Peyer's patch (tissue), 4 donors: ENCODE measurements at regions not wholly inside any gene's neighbourhood (a gene's known extent, or its start where the extent isn't known, plus 50 kb on each side); places are given as distances from the start of the nearest gene placed in this dataset.

ENCODE experiments used
- DNase-seq, 3 donors: peaks; one replicate each; pipeline ENCODE4 v3.0.0-alpha.2; 2017 to 2019
- H3K27ac ChIP-seq, 4 donors: fragments of 200-600 bp; sonication (generic); one replicate each; pipeline ENCODE4 v1.5.1; 2016 to 2019
- H3K27me3 ChIP-seq, 2 donors: fragments of 200-600 bp; sonication (generic); one replicate each; pipeline ENCODE4 v1.5.1; 2019
- H3K36me3 ChIP-seq, 3 donors: fragments of 200-600 bp; sonication (generic); one replicate each; pipeline ENCODE4 v1.5.1; 2016 to 2019
- H3K4me1 ChIP-seq, 4 donors: fragments of 200-600 bp; sonication (generic); one replicate each; pipeline ENCODE4 v1.5.1; 2016 to 2019
- H3K4me3 ChIP-seq, 4 donors: fragments of 200-600 bp; sonication (generic); 1 replicate in 3 of 4; 2 replicates in 1 of 4; pipeline ENCODE4 v1.5.1; 2016 to 2019; ENCODE audit warnings: mild to moderate bottlenecking in 1 of 4
- H3K9me3 ChIP-seq, 4 donors: fragments of 200-600 bp; sonication (generic); one replicate each; pipeline ENCODE4 v1.5.1; 2016 to 2019; ENCODE audit warnings: mild to moderate bottlenecking in 1 of 4
- CTCF ChIP-seq, 6 experiments: fragments of 450-650 bp in 4 of 6; fragments of 200-600 bp in 2 of 6; sonication (generic) in 1 of 6; IDR thresholded peaks; one replicate each; pipeline ENCODE4 v1.5.1; 2017 to 2019; ENCODE audit warnings: antibody characterized with exemption in 6 of 6, mild to moderate bottlenecking in 3 of 6, moderate library complexity in 1 of 6
- POLR2A ChIP-seq, 2 donors: fragments of 450-650 bp; IDR thresholded peaks; one replicate each; pipeline ENCODE4 v1.5.1; 2017; ENCODE audit warnings: antibody characterized with exemption in 2 of 2, mild to moderate bottlenecking in 2 of 2, moderate library complexity in 2 of 2

GRCh38 chr13:109428146-109428545, 358.2 kb downstream of the IRS2 start:
- no peaks in the 10 kb centered on the region for H3K9me3 ChIP-seq
- H3K4me1 ChIP-seq: no peaks in the 10 kb centered on the region
- no peaks in the 10 kb centered on the region for H3K36me3 ChIP-seq
- no peak overlapping the region for H3K4me3 ChIP-seq
- no peak overlapping the region for H3K27ac ChIP-seq
- TF ChIP-seq CTCF (IDR thresholded peaks at IDR 0.05): no peak
- TF ChIP-seq POLR2A (IDR thresholded peaks at IDR 0.05): no peak
- DNase-seq: no peak
- no peaks in the 10 kb centered on the region for H3K27me3 ChIP-seq

- Histone ChIP-seq H3K9me3 (no peaks in the 10 kb centered on the region), H3K4me3 (no peak overlapping the region), H3K27ac (no peak overlapping the region), H3K36me3 (no peaks in the 10 kb centered on the region), H3K27me3 (no peaks in the 10 kb centered on the region), H3K4me1 (no peaks in the 10 kb centered on the region)
- DNase-seq: no peak
- TF ChIP-seq CTCF (IDR thresholded peaks at IDR 0.05) (peak in 1 of 6 experiments; percentile 8), POLR2A (IDR thresholded peaks at IDR 0.05) (no peak)
These were observed 358.7 kb downstream of the IRS2 start for GRCh38 chr13:109427695-109428094.

DNA sequence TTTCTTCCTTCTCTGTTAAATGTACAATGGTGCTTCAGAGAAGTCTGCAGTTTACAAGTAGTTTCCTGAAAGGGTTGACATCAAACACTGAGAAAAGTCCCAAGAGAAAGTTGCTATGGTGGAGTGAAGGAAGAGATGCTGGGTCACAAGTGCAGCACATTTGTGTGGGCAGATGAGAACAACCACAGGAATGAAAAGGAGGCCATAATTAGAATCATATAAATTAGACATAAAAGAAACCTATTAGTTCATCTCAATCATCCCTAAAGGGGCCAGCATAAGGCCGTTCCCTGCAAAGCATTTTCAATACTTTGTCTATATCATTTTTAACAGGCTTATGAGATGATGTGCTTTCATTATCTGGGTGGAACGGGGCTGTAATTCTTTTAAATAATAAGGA, 359.2 kb downstream of the IRS2 start:
- Histone ChIP-seq H3K27ac (no peak overlapping the region), H3K4me1 (no peaks in the 10 kb centered on the region), H3K36me3 (no peaks in the 10 kb centered on the region), H3K4me3 (no peak overlapping the region), H3K27me3 (no peaks in the 10 kb centered on the region), H3K9me3 (no peaks in the 10 kb centered on the region)
- TF ChIP-seq CTCF (IDR thresholded peaks at IDR 0.05): no peak
- no peak for TF ChIP-seq POLR2A (IDR thresholded peaks at IDR 0.05)
- no peak for DNase-seq

- Histone ChIP-seq H3K36me3 (no peaks in the 10 kb centered on the region), H3K9me3 (no peaks in the 10 kb centered on the region), H3K27ac (no peak overlapping the region), H3K27me3 (no peaks in the 10 kb centered on the region), H3K4me3 (no peak overlapping the region), H3K4me1 (no peaks in the 10 kb centered on the region)
- no peak for TF ChIP-seq POLR2A (IDR thresholded peaks at IDR 0.05)
- TF ChIP-seq CTCF (IDR thresholded peaks at IDR 0.05): no peak
- no peak for DNase-seq
These were observed 359.7 kb downstream of the IRS2 start for GRCh38 chr13:109426690-109426990.

- H3K4me3 ChIP-seq: no peak overlapping the region
- no peaks in the 10 kb centered on the region for H3K27me3 ChIP-seq
- no peaks in the 10 kb centered on the region for H3K36me3 ChIP-seq
- no peak for DNase-seq
- no peak overlapping the region for H3K27ac ChIP-seq
- no peak for TF ChIP-seq POLR2A (IDR thresholded peaks at IDR 0.05)
- no peak for TF ChIP-seq CTCF (IDR thresholded peaks at IDR 0.05)
- H3K9me3 ChIP-seq: no peaks in the 10 kb centered on the region
- H3K4me1 ChIP-seq: no peaks in the 10 kb centered on the region
These were observed 360.3 kb downstream of the IRS2 start for GRCh38 chr13:109425821-109426689.
